B cell (primary cell): ENCODE measurements at regions not wholly inside any gene's neighbourhood (a gene's known extent, or its start where the extent isn't known, plus 50 kb on each side); places are given as distances from the start of the nearest gene placed in this dataset.
"Not testable (repeated sequence)": the region's sequence is repeated elsewhere in the genome, so short reads cannot be mapped to it uniquely, and the experiment has no call there.

Experiments
- EZH2 ChIP-seq: IDR thresholded peaks from 2 replicates; pipeline ENCODE4 v1.6.1; 2012; ENCODE audit warnings: borderline replicate concordance, low read depth, mild to moderate bottlenecking, moderate library complexity, low read length; ENCODE audit not compliant: insufficient read depth, poor library complexity, severe bottlenecking
- TF ChIP-seq, protein P1 (sequence below): fragments of 200-600 bp; IDR thresholded peaks from one replicate; pipeline ENCODE4 v1.8.0; 2022; ENCODE audit warnings: antibody characterized with exemption, mild to moderate bottlenecking

DNA sequence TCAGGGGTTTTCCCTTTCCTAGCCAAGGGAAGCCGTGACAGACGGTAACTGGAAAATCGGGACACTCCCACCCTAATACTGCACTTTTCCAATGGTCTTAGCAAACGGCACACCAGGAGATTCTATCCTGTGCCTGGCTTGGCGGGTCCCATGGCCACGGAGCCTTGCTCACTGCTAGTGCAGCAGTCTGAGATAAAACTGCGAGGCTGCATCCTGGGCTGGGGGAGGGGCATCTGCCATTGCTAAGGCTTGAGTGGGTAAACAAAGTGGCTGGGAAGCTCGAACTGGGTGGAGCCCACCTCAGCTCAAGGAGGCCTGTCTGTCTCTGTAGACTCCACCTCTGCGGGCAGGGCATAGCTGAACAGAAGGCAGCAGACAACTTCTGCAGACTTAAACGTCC lies 604.1 kb upstream of the IGFBP7 start:
- TF ChIP-seq, protein P1, sequence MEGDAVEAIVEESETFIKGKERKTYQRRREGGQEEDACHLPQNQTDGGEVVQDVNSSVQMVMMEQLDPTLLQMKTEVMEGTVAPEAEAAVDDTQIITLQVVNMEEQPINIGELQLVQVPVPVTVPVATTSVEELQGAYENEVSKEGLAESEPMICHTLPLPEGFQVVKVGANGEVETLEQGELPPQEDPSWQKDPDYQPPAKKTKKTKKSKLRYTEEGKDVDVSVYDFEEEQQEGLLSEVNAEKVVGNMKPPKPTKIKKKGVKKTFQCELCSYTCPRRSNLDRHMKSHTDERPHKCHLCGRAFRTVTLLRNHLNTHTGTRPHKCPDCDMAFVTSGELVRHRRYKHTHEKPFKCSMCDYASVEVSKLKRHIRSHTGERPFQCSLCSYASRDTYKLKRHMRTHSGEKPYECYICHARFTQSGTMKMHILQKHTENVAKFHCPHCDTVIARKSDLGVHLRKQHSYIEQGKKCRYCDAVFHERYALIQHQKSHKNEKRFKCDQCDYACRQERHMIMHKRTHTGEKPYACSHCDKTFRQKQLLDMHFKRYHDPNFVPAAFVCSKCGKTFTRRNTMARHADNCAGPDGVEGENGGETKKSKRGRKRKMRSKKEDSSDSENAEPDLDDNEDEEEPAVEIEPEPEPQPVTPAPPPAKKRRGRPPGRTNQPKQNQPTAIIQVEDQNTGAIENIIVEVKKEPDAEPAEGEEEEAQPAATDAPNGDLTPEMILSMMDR: not testable (repeated sequence)
- TF ChIP-seq EZH2: not testable (repeated sequence)
